T-helper 2 cell treated with Interferon-gamma antibody and Interleukin-4, amounts not matched to agents 100 ng/mL and 5 ng/mL, for 36 hours (primary cell): ENCODE measurements at regions not wholly inside any gene's neighbourhood (a gene's known extent, or its start where the extent isn't known, plus 50 kb on each side); places are given as distances from the start of the nearest gene placed in this dataset.

Source experiments
- intact Hi-C: fragments of 100-400 bp; cut with micrococcal nuclease; formaldehyde crosslinking; loops from one replicate; pipeline ENCODE4 v1.15.1; 2023

- intact Hi-C loops, result no loop called here
Observed at GRCh38 chr1:55833529-55834091, 618.4 kb upstream of the USP24 start.

- intact Hi-C loops, result no loop called here
Observed at GRCh38 chr1:55831759-55832158, 616.6 kb upstream of the USP24 start.

GRCh38 chr1:55828044-55828443 is 612.9 kb upstream of the USP24 start:
- intact Hi-C loops, result no loop called here

GRCh38 chr1:55827350-55827749 is 612.2 kb upstream of the USP24 start:
- intact Hi-C loops, result no loop called here

- intact Hi-C loops, result no loop called here
Observed at GRCh38 chr1:55826381-55827080, 611.4 kb upstream of the USP24 start.

- intact Hi-C loops, result no loop called here
Observed at GRCh38 chr1:55825461-55825860, 610.3 kb upstream of the USP24 start.

GRCh38 chr1:55824251-55824640 is 609.1 kb upstream of the USP24 start:
- intact Hi-C loops, result no loop called here

GRCh38 chr1:55823541-55824250 is 608.5 kb upstream of the USP24 start:
- intact Hi-C loops, result no loop called here

GRCh38 chr1:55822891-55823290 is 607.7 kb upstream of the USP24 start:
- intact Hi-C loops, result no loop called here

GRCh38 chr1:55821234-55821633 is 606.1 kb upstream of the USP24 start:
- intact Hi-C loops, result no loop called here

GRCh38 chr1:55820501-55820900 is 605.3 kb upstream of the USP24 start:
- intact Hi-C loops, result no loop called here

- intact Hi-C loops, result no loop called here
Observed at GRCh38 chr1:55819011-55819410, 603.8 kb upstream of the USP24 start.

GRCh38 chr1:55816456-55817426 is 601.6 kb upstream of the USP24 start:
- intact Hi-C loops, result no loop called here

GRCh38 chr1:55815745-55816455 is 600.7 kb upstream of the USP24 start:
- intact Hi-C loops, result no loop called here

- intact Hi-C loops, result no loop called here
Observed at GRCh38 chr1:55814967-55815366, 599.8 kb upstream of the USP24 start.

GRCh38 chr1:55813618-55814017 is 598.5 kb upstream of the USP24 start:
- intact Hi-C loops, result no loop called here

GRCh38 chr1:55812281-55812680 is 597.1 kb upstream of the USP24 start:
- intact Hi-C loops, result no loop called here

- intact Hi-C loops, result no loop called here
Observed at GRCh38 chr1:55808263-55808662, 593.1 kb upstream of the USP24 start.

- intact Hi-C loops, result no loop called here
Observed at GRCh38 chr1:55803429-55803828, 588.3 kb upstream of the USP24 start.

GRCh38 chr1:55801481-55801880 is 586.3 kb upstream of the USP24 start:
- intact Hi-C loops, result no loop called here

- intact Hi-C loops, result no loop called here
Observed at GRCh38 chr1:55800503-55800902, 585.3 kb upstream of the USP24 start.
